Erythroblast (primary cell): ENCODE measurements at regions not wholly inside any gene's neighbourhood (a gene's known extent, or its start where the extent isn't known, plus 50 kb on each side); places are given as distances from the start of the nearest gene placed in this dataset.

Source experiments
- GATA1 ChIP-seq: IDR thresholded peaks from 2 replicates; pipeline ENCODE4 v1.6.1; 2011; ENCODE audit warnings: low read depth, mild to moderate bottlenecking, control low read depth, low read length, moderate library complexity
- POLR2A ChIP-seq: IDR thresholded peaks from 2 replicates; pipeline ENCODE4 v1.6.1; 2011; ENCODE audit warnings: mild to moderate bottlenecking, low read length

- TF ChIP-seq POLR2A (no peak), GATA1 (no peak)
Measured at GRCh38 chr12:127297327-127297726, 969.6 kb upstream of the TMEM132C start.
